GM21619 (cell line): ENCODE measurements at regions not wholly inside any gene's neighbourhood (a gene's known extent, or its start where the extent isn't known, plus 50 kb on each side); places are given as distances from the start of the nearest gene placed in this dataset.
"Not testable (repeated sequence)": the region's sequence is repeated elsewhere in the genome, so short reads cannot be mapped to it uniquely, and the experiment has no call there.

ENCODE experiments used
- ATAC-seq: cut with Tn5 transposase; IDR thresholded peaks from one replicate; pipeline ENCODE4 v1.9.1; 2021; ENCODE audit not compliant: unreplicated experiment

DNA sequence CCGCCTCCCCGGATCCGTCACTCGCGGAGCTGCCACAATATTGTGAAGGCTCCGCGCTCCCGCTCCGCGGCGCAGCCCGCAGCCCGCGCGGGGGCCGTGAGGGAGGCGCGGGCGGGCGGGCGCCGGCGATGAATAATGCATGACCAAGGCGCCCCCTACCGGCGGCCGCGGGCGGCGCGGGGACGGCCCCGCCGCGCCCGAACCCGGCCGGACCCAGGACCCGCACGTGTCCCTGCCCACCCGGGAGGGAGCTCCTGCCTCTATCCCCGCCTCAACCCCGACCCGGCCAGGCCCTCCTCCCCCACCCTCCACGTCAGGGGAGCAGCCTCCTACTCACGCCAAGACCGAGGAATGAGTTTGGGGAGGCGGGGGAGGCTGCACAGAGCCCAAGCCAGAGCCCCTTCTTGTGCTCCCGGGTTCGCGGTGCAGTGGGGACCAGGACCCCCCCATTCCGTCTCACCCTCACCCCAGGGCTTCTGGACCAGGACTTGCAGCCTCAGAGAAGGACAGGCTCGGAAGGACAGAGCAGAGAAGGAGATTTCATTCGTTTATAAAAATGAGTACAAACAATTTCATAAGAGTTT, 70.8 kb upstream of the CASZ1 start:
- ATAC-seq, result no peak

DNA sequence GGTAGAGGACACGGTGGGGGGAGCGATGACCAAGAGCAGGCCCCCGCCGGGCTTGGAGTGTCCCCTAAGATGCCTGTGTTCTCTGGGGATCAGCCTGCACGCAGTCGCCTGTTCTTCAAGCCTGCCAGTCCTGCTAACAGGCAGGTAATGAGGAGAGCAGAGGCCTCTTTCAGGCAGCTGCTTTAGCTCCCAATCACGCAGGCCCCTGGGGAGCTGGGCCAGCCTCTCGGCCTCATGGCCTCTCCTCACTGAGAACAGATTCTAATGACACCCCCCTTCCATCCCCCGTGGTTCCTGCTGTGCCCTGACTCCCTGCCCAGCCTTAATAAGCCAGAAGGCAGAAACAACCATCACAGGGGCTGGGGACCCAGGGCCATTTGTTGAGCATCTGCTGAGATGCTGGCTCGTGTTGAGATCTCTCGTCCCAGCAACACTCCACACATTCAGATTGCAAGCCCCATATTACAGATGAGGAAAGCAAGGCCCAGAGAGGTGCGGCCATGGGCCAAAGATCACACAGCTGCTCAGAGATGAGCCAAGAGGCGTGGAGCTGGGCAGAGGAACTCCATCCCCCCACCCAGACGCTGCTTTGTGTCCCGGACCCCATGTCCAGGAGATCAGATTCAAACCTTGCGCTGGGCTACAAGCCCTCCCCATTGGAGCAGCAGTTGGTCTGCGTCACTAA, 71.6 kb upstream of the CASZ1 start:
- no peak for ATAC-seq

DNA sequence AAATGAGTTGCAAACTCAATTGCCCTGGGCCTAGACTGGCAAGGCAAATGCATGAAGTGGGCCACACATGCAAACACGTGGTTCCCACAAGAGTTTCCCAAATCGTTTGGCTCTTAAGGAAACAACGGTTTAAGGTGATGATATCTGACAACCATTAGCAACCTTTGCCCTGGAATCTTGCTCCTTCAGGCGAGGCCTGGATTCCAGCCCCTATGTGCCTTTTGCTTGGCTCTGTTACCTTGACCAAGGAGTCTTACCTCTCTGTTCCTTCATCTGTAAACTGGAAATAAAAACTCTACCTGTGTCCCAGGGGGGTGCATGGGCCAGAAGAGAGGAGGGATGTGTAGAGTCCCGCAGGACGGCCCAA, 72.1 kb upstream of the CASZ1 start:
- no peak for ATAC-seq

DNA sequence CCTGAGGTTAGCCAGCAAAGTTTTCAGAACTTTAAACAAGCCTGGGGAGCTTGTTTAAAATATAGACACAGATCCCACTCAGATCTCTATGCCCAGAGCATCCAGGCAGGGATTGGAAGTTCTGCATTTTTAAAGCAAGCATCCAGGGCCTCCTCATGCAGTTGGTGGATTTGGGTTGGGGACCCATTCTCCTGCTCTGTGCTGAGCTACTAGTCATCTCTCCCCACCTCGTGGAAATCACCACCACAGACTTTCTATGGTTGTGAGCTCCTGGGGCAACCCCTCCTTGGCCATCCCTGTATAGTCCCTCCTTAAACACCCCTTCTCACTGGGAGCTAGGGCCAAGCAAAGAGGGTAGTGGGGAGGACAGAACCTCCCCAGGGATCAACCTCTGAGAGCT, 73.5 kb upstream of the CASZ1 start:
- ATAC-seq, result no peak

DNA sequence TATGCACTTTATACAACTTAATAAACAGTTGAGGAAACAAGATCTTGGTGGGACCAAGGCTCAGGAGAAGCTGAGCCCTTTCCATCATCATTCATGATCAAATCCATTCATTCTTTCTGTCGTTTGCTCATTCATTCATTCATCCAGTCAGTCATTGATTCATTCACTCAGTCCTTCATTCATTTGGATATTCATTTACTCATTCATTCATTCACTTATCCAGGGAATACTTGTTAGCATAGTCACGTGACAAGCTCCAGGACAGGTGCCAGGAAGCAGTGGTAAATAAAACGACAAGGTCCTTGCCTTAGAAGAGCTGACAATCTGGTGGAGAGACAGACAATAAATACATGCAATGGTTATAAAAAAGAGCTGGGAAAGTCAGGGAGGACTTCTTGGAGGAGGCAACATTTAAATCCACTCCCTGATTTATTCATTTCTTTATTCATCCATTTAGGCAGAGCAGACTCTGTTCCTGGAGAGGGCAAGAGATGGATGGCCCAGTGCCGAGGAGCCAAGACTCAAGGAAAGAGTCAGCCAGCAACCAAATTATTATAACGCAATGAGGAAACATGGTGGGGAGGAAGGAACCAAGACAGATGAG, 74.1 kb upstream of the CASZ1 start:
- no peak for ATAC-seq

DNA sequence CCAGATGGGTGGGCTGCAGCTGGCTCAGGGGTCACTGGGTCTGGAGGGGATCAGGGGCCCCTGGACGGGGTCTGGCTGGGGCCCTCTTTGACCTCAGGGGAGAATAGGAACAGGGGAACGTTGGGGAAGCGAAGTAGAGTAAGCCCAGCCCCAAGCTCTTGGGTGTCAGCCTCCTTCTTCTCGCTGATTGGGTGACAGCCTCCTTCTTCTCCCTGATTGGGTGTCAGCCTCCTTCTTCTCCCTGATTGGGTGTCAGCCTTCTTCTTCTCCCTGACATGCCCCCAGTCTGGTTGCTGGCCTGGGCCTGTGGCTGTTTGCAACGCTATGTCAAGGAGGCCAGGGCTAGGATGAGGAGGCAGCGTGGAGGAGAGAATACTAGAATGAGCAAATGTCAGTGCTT, 76.7 kb upstream of the CASZ1 start:
- ATAC-seq, result no peak

DNA sequence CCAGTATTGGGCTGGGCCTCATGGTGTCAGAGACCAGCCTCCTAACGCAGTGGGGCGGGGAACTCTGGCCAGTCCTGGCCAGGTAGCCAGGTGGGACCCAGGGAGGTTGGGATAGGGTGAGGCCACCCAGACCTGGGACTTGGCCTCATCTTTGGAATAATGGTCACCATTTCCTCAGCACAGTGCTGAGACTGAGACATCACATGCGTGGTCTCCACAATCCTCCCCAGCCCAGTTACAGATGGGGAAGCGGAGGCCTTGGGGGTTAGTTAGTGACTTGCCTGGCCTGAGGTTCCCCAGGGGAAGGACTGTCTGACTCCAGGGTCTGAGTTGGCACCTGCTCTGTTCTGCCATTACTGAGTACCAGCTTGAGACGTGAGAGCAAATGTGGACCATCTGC, 77.9 kb upstream of the CASZ1 start:
- ATAC-seq, result no peak

DNA sequence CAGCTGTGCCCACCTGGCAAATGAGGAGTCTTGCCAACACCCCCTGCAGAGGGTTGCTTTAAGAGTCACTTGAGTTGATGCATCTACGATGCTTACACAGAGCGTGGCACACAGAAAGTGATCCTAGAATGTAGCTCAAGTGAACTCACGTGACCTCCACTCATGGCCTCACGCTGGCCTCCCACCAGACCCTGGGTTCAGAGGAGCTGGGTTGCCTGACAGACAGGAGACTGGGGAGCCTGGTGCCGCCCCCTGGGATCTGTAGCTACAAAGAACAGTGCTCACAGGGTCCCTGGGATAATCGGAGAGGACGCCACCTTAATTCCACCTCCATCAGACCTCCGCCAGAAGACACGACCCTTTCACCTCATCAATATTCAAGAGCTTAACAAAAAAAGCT, 81.4 kb upstream of the CASZ1 start:
- ATAC-seq, result no peak

DNA sequence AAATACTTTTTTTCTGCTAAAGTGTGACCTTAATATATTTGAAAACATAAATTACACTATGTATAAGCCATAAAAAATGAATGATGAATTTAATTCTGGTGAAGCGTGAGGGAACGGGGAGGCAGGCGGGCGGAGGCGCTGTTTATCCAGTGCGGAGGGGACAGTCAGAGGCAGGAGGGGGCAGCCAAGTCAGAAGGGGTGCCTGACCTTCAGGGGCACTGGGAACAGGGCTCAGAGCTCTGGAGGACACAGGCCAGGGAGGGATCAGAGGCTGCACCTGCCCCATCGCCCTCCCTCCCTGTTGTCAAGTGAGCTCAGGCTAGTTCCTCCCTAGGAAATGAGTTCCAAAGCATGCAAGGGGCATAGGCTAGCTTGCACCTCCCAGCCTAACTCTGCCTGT, 82.0 kb upstream of the CASZ1 start:
- ATAC-seq, result no peak

DNA sequence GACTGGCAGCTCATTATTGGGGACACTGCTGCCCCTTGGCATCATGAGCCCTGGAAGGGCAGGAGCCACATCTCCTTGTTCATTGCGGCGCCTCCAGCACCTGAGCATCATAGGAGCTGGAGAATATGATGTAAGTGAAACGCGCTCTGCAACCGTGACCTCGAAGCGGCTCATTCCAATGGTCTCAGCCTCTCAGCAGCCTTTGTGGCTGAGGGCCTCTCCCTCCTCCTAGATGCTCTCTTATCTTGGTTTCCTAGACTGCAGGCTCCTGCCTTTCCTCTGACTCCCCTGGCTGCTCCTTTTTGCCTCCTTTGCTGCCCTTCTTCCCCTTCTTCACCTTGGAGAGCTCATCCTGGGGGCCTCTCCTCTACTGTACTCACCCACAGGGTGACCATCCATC, 83.6 kb upstream of the CASZ1 start:
- ATAC-seq, result no peak

DNA sequence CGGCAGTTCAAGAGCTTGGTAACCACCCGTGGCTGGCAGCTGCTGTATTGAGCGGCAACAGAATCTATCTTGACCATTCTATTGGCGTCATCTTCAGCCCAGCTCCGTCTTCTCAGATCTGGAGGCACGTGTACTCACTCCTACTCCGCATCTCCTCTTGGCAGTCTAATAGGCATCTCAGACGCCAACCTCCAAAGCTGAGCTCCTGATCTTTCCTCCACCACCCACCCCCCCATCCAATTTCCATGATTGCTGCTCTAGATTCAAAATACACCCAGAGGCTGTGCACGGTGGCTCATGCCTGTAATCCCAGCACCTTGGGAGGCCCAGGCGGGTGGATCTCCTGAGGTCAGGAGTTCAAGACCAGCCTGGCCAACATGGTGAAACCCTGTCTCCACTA, 84.6 kb upstream of the CASZ1 start:
- ATAC-seq, result no peak

DNA sequence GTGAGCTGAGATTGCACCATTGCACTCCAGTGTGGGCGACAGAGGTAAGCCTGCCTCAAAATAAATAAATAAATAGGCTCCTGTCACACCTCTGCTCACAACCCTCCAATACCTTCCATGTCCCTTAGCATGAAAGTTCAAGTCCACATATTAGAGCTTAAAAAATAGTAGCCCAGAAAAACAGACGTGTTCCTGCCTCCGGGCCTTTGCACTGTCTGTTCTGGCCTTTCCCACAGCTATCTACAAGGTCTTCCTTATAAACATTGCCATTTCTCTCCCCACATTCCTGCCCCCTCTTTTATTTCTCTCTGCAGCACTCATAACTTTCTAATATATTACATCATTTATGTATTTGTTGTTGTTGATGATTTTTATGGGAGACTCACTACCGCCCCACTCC, 85.6 kb upstream of the CASZ1 start:
- no peak for ATAC-seq

DNA sequence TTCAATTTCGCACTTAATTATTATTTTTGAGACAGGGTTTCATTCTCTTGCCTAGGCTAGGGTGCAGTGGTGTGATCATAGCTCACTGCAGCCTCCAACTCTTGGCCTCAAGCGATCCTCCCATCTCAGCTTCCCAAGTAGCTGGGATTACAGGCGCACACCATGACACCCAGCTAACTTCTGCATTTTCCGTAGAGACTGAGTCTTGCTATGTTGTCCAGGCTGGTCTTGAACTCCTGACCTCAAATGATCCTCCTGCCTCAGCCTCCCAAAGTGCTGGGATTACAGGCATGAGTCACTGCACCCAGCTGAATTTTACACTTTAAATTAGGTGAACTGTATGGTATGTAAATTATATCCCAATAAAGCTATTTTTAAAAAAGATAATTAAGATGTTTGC, 90.6 kb upstream of the CASZ1 start:
- ATAC-seq, result not testable (repeated sequence)

DNA sequence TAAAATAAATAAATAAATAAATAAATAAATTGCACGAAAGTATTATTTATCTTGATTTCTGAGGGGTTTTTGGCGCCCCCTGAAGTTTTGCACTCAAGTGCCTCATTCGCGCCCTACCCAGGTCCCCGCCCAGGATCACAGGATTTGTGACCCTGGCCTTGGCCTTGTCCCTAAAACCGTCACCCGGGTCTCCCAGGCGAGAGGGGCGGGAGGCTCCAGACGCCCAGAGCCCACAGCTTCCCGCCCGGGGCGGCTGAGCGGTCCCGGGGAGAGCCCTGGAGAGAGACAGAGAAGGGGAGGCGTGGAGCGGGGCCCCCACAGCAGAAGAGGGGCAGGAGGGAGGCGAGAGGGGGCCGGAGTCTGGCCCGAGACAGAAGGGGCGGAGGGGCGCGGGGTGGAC, 91.8 kb upstream of the CASZ1 start:
- no peak for ATAC-seq

DNA sequence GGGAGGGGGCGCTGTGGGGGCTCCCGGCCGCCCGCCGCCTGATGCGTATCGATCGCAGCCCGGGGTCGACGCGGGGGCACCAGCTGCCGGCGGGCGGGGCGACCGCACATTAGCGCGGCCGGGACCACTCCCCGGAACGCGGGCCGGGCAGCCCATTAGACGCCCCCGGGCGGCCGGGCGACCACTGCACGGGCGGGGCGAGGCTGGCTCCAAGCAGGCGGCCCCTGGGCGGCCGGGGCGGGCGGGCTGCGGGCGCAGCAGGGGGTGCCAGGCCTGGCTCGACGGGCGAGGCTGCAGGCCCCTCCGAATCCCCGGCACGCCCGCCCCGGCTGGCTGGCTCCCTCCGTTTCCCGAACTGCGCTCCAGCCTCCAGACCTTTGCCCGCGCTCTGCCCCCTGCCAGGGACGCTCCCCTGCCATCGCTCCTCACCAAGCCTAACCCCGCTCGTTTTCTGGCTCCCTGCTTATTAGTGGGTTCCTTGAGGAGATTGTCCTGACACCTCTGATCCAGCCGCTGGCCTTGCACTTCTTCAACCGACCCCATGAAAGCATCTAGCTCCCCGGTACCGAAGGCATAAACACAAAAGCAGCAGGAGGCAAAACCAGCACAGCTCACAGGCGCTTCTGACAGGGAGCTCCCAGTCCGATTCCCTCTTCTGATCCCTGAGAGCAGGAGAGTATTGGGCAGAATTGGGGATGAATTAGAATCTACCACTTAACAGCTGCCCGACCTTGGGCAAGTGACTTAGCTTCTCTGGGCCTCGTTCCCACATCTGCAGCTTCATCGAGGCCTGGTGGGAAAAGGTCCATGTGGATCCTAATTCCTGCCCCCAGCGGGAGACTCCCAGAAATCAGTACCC, 92.6 kb upstream of the CASZ1 start:
- no peak for ATAC-seq

DNA sequence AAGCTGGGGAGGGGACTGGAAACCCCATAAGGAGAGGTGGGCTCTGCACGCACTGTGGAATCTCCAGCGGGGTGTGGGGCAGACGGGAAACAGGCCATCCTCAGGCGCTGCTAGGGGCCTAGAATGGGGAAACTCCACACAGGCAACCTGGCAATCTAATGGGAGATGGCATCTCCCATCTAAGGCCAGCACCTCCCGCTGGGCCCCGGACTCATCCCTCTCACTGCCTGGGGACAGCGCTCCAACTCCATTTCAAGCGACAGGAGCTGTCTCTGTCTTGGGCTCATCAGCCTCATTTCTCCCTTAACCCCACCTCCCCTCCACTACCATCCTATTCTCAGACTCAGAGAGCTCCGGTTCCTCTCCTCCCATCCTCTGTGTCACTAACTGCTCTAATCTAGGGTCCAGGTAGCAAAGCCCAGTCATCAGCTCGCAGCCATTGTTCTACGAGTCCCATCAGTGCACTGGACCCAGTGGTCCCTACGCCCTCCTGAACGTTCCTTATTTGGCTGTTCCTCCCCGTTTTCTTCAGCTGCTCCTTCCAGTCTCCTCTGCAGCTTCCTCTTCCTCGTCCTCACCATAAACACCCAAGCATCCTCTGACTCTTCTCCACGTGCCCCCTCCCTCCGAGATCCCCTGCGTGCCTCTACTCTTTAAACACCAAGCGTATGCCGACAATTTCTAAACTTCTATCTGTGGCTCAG, 93.4 kb upstream of the CASZ1 start:
- ATAC-seq, result no peak

DNA sequence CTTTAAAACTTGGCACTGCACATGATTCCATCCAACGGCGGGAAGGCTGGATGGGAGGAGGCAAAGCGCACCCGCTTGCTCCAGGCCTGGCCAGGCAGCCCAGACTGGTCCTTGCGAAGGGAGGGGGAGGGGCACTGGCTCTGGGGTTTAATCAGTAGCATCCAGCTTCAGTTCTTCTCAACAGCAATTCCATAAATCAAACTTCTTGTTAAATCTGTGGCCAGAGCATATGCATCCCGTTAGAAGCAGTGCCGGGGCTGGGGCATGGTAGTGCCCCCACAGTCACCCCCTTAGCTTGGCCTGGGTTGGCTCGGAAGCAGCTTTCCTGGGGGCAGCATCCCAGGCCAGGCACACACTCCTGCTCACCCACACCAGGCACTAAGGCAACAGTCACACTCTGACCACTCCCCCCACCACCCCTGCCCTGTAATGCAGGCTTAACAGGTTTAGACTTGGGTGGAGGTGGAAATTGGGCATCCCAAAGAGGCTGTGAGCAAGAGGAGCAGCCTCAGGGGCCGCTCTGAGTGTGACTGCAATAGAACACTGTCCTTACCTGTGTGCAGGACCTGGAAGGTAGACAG, 94.1 kb upstream of the CASZ1 start:
- ATAC-seq, result no peak

DNA sequence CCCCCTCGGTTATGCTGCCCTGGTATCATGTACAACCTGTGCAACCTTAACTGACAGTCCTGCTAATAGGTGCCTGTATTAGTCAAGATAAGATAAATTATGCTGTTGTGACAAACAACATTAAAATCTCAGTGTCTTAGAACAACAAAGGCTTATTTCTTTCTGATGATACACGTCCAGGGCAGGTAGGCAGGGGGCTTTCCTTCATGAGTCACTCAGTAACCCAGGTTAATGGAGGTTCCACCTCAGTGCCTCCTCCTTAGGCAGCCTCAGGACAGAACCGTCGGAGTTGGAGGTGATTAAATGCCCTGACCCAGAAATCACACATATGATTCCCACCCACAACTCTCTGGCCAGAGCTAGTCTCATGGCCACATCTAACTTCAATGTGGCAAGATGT, 94.6 kb upstream of the CASZ1 start:
- no peak for ATAC-seq

DNA sequence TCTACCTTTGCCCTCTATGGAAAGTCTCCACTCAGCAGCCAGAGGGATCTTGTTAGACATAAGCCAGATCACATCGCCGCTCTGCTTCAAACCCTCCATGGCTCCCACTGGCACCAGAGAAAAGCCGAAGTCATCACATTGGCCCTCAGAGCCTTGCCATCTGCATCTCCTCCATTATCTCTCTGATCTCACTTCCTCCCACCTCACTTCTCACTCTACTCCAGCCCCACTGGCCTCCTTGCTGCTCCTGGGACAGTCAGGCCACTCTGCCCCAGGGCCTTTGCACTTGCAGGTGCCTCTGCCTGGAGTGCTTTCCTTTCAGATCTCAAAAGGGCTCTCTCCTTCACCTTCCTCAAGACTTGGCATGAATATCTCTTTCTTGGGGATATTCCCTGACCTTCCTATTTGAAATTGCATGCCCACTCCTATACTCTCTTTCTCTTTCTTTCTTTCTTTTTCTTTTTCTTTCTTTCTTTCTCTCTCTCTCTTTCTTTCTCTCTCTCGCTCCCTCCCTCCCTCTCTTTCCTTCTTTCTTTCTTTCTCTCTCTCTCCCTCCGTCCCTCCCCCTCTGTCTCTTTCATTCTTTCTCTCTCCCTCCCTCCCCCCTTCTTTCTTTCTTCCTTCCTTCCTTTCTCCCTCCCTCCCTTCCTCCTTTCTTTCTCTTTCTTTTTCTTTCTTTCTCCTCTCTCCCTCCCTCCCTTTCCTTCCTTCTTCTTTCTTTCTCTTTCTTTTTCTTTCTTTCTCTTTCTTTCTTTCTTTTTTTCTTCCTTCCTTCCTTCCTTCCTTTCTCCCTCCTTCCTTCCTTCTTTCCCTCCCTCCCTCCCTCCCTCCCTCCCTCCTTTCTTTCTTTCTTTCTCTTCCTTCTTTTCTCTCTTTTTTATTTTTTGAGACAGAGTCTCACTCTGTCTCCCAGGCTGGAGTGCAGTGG, 96.0 kb upstream of the CASZ1 start:
- ATAC-seq, result no peak

DNA sequence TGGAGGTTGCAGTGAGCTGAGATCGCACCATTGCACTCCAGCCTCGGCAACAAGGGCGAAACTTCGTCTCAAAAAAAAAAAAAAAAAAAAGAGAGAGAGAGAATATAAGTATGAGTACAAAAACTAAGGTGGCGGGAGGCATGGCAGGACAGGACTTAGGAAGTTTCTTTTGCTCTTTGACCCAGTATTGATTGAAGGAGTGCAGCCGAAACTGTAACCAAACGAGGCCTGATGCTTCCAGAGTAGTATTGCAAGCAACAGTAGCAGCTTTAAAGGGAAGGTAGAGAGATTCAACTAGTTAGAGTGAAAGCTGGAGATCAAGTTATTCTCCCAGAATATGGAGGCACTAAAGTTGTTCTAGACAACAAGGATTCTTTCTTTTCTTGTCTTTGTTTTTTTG, 99.2 kb upstream of the CASZ1 start:
- no peak for ATAC-seq
